Testis (tissue), 2 donors: ENCODE measurements at regions not wholly inside any gene's neighbourhood (a gene's known extent, or its start where the extent isn't known, plus 50 kb on each side); places are given as distances from the start of the nearest gene placed in this dataset.
"Not testable (repeated sequence)": the region's sequence is repeated elsewhere in the genome, so short reads cannot be mapped to it uniquely, and the experiment has no call there.

Experiments used
- DNase-seq: peaks from one replicate; pipeline ENCODE4 v3.0.0-alpha.2; 2019
- H3K27ac ChIP-seq, 2 donors: fragments of 200-600 bp; sonication (generic); one replicate each; pipeline ENCODE4 v1.5.1; 2019
- H3K27me3 ChIP-seq: fragments of 200-600 bp; sonication (generic); one replicate; pipeline ENCODE4 v1.5.1; 2019
- H3K36me3 ChIP-seq: fragments of 200-600 bp; sonication (generic); one replicate; pipeline ENCODE4 v1.5.1; 2017; ENCODE audit warnings: low read depth; ENCODE audit errors: missing control alignments
- H3K4me1 ChIP-seq: fragments of 200-600 bp; sonication (generic); one replicate; pipeline ENCODE4 v1.5.1; 2019
- H3K4me3 ChIP-seq, 2 donors: fragments of 200-600 bp; sonication (generic); one replicate each; pipeline ENCODE4 v1.5.1; 2017 to 2019
- H3K9me3 ChIP-seq: fragments of 200-600 bp; sonication (generic); one replicate; pipeline ENCODE4 v1.5.1; 2017
- POLR2A ChIP-seq: fragments of 450-650 bp; IDR thresholded peaks from one replicate; pipeline ENCODE4 v1.6.1; 2017; ENCODE audit warnings: antibody characterized with exemption, mild to moderate bottlenecking, moderate library complexity
- WGBS, 2 donors: methylation state at CpG; one replicate each; pipeline ENCODE4 v1.1.5; 2018; 5-methylcytosine and 5-hydroxymethylcytosine counted together
- intact Hi-C: fragments of 100-400 bp; cut with DNase I; formaldehyde crosslinking; loops from one replicate; pipeline ENCODE4 v1.15.1; 2023; ENCODE audit warnings: low total_unique reads
- TF ChIP-seq, protein P1 (sequence below), 3 experiments: fragments of 450-650 bp in 2 of 3; fragments of 200-600 bp in 1 of 3; sonication (generic) in 1 of 3; IDR thresholded peaks; one replicate each; pipeline ENCODE4 v1.5.1; 2016 to 2019; ENCODE audit warnings: antibody characterized with exemption in 3 of 3, mild to moderate bottlenecking in 2 of 3, moderate library complexity in 1 of 3

DNA sequence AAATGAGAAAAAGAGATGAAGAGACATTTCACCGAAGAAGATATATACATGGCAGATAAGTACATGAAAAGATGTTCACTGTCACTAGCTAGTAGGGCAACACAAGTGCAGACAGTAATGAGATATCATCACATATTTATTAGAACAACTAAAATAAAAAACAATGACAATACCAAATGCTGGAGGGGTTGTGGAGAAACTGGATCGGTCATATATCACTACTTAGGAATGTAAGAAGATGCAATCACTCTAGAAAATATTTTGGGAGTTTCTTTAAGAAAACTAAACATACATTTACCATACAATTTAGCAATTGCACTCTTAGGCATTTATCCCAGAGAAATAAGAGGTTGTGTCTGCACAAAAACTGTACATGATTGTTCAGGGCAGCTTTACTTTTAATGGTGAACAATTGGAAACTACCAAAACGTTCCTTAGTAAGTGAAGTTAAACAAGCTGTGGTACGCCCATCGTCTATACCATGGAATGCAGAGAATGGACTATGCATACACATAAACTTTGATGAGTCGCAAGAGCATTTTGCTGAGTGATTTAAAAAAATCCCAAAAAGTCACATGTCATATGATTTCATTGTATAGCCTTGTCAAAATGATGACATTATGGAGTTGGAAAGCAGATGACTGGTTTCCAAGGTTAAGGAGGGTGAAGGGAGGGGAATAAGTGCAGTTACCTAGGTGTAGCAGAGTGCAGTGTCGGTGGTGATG, 149.0 kb upstream of the UBE3A start:
- Histone ChIP-seq H3K4me3 (no peak overlapping the region), H3K4me1 (no peaks in the 10 kb centered on the region), H3K27ac (no peak overlapping the region), H3K27me3 (no peaks in the 10 kb centered on the region), H3K36me3 (no peaks in the 10 kb centered on the region), H3K9me3 (no peaks in the 10 kb centered on the region)
- WGBS, 2 donors = 85 to 86% methylated on average over 7 of the region's 7 CpGs
- TF ChIP-seq, protein P1, sequence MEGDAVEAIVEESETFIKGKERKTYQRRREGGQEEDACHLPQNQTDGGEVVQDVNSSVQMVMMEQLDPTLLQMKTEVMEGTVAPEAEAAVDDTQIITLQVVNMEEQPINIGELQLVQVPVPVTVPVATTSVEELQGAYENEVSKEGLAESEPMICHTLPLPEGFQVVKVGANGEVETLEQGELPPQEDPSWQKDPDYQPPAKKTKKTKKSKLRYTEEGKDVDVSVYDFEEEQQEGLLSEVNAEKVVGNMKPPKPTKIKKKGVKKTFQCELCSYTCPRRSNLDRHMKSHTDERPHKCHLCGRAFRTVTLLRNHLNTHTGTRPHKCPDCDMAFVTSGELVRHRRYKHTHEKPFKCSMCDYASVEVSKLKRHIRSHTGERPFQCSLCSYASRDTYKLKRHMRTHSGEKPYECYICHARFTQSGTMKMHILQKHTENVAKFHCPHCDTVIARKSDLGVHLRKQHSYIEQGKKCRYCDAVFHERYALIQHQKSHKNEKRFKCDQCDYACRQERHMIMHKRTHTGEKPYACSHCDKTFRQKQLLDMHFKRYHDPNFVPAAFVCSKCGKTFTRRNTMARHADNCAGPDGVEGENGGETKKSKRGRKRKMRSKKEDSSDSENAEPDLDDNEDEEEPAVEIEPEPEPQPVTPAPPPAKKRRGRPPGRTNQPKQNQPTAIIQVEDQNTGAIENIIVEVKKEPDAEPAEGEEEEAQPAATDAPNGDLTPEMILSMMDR (IDR thresholded peaks at IDR 0.05) = no peak
- TF ChIP-seq POLR2A = no peak
- DNase-seq = no peak
- intact Hi-C loops = no loop called here

DNA sequence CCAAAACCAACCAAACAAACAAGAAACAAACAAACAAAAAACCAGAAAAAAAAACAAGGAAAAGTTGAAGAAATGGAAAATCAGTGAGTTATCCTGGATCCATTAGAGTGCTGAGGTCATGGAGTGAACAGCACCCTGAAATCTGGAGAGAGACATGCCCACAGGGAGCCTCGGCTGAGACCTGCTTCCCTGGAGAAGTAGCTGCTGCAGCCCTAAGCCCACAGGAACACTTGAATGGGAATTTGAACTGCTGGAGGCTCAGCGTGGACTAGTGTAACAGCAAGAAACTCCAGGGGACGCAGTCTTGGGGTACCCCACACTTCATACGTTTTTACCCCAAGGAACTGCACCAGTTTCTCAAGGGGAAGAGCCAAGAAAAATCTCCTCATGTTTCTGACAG, 144.1 kb upstream of the UBE3A start:
- Histone ChIP-seq H3K4me1 (no peaks in the 10 kb centered on the region), H3K4me3 (no peak overlapping the region), H3K27ac (no peak overlapping the region), H3K9me3 (no peaks in the 10 kb centered on the region), H3K27me3 (no peaks in the 10 kb centered on the region), H3K36me3 (no peaks in the 10 kb centered on the region)
- no peak for TF ChIP-seq POLR2A
- TF ChIP-seq, protein P1 (IDR thresholded peaks at IDR 0.05) = no peak
- WGBS, 2 donors = 68 to 88% methylated on average over 4 of the region's 4 CpGs
- intact Hi-C loops = no loop called here
- DNase-seq = no peak

DNA sequence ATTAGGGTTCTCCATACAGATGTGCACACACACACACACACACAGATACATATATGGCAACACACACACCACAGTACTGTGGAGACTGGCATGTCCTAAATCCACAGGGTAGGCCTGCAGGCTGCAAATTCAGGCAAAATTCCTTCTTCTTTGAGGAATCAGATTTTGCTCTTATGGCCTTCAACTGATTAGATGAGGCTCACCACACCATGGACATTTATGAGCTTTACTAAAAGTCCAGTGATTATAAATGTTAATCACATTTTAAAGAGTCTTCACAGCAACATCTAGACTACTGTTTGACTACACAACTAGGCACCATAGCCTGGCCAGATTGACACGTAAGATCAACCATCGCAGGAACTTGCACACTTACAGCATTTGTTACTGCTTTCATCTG, 140.3 kb upstream of the UBE3A start:
- 94 to 97% methylated on average over 2 of the region's 2 CpGs for WGBS, 2 donors
- intact Hi-C loops = no loop called here
- Histone ChIP-seq H3K27me3 (no peaks in the 10 kb centered on the region), H3K9me3 (no peaks in the 10 kb centered on the region), H3K27ac (no peak overlapping the region), H3K4me3 (no peak overlapping the region), H3K36me3 (no peaks in the 10 kb centered on the region), H3K4me1 (no peaks in the 10 kb centered on the region)
- TF ChIP-seq, protein P1 (IDR thresholded peaks at IDR 0.05) = no peak
- no peak for TF ChIP-seq POLR2A
- DNase-seq = no peak

GRCh38 chr15:25572191-25572590, 133.4 kb upstream of the UBE3A start:
- 52 to 56% methylated on average over 4 of the region's 4 CpGs for WGBS, 2 donors
- intact Hi-C loops = no loop called here
- Histone ChIP-seq H3K27me3 (no peaks in the 10 kb centered on the region), H3K36me3 (no peaks in the 10 kb centered on the region), H3K4me1 (peaks cover 35% of the 10 kb centered on the region), H3K4me3 (no peak overlapping the region), H3K9me3 (no peaks in the 10 kb centered on the region), H3K27ac (peak overlapping the region in 1 of 2 donors; percentile 37)
- TF ChIP-seq, protein P1 (IDR thresholded peaks at IDR 0.05) = no peak
- no peak for TF ChIP-seq POLR2A
- peak; percentile 90 for DNase-seq

DNA sequence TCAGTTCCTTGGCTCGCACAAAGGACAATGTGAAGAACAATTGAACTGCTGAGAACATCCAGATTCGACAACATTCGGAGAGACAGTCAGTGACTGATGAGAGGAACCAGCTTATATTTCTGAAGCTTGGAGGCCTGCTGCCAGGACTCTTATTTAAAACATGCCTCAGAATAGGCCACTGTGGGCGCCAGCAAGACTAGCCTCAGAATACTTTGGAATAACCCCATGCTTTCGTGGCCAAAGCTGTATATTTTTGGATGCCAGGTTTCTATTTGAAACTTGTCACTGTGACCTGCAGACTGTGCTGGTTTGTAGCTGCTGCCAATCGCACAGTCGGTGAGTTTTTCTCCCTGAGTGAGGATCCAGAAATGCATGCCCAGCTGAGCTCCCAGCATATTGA, 129.9 kb upstream of the UBE3A start:
- Histone ChIP-seq H3K27me3 (no peaks in the 10 kb centered on the region), H3K9me3 (no peaks in the 10 kb centered on the region), H3K4me1 (peaks cover 39% of the 10 kb centered on the region), H3K27ac (peak overlapping the region in 1 of 2 donors; percentile 39), H3K36me3 (no peaks in the 10 kb centered on the region), H3K4me3 (no peak overlapping the region)
- TF ChIP-seq, protein P1 (IDR thresholded peaks at IDR 0.05) = no peak
- TF ChIP-seq POLR2A = no peak
- intact Hi-C loops = loop anchor here (5.0 kb wide), 1 partner anchor 299 kb away; no protein-coding TSS in a partner anchor
- WGBS, 2 donors = 37 to 44% methylated on average over 7 of the region's 7 CpGs
- DNase-seq = peak; percentile 59

DNA sequence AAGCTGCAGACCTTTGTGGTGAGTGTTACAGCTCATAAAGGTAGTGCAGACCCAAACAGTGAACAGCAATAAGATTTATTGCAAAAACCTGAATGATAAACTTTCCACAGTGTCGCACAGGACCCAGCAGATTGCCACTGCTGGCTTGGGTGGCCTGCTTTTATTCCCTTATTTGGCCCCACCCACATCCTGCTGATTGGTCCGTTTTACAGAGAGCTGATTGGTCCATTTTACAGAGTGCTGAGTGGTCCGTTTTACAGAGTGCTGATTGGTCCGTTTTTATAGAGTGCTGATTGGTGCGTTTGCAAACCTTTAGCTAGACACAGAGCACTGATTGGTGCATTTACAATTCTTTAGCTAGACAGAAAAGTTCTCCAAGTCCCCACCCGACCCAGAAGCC, 127.7 kb upstream of the UBE3A start:
- 64 to 76% methylated on average over 6 of the region's 6 CpGs for WGBS, 2 donors
- H3K36me3 ChIP-seq, H3K27ac ChIP-seq, H3K9me3 ChIP-seq, H3K4me3 ChIP-seq, H3K27me3 ChIP-seq: not testable (repeated sequence)
- peak; percentile 57 for DNase-seq
- H3K4me1 ChIP-seq = peaks cover 36% of the 10 kb centered on the region
- intact Hi-C loops = loop anchor here (5.0 kb wide), 1 partner anchor 301 kb away; no protein-coding TSS in a partner anchor
